GM19193 (cell line): ENCODE measurements at regions not wholly inside any gene's neighbourhood (a gene's known extent, or its start where the extent isn't known, plus 50 kb on each side); places are given as distances from the start of the nearest gene placed in this dataset.

Experiments
- POLR2A ChIP-seq: IDR thresholded peaks from 4 replicates; pipeline ENCODE4 v1.6.1; 2011; ENCODE audit not compliant: insufficient read depth, insufficient read length; ENCODE audit errors: extremely low read depth

- TF ChIP-seq POLR2A: no peak
These were observed 1285.1 kb downstream of the XPNPEP1 start for GRCh38 chr10:108638225-108638624.

DNA sequence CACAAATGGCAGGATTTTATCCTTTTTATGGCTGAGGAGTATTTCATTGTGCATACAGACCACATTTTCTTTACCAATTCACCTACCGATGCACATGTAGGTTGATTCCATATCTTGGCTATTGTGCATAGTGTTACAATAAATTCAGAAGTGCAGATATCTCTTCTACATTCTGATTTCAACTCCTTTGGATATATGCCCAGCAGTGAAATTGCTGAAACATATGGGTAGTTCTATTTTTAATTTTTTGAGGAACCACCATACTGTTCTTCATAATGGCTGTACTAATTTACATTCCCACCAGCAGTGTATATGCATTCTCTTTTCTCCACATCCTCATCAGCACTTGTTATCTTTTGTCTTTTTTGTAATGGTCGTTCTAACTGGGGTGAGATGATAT lies 1290.3 kb downstream of the XPNPEP1 start:
- TF ChIP-seq POLR2A: no peak

- TF ChIP-seq POLR2A: no peak
These were observed 1291.2 kb downstream of the XPNPEP1 start for GRCh38 chr10:108632144-108632543.

- TF ChIP-seq POLR2A: no peak
These were observed 1292.0 kb downstream of the XPNPEP1 start for GRCh38 chr10:108631332-108631731.

DNA sequence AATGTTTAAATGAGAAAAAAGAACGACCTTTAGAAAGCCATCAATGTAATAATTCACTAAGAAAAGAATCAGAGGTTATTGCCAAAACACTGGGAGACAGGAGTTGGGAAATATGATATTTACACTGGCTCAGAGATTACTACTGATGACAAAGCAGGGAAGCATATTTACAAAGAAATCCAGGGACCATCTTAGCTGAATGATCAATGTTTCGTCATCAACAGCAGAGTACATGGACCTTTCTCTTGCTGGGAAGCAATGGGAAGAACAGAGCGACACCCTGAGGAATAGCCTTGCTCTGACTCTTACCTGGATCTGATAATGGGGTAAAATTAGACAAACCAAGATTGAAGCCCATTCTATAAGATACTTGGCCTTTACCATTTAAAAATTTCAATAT lies 1293.5 kb downstream of the XPNPEP1 start:
- TF ChIP-seq POLR2A: no peak

DNA sequence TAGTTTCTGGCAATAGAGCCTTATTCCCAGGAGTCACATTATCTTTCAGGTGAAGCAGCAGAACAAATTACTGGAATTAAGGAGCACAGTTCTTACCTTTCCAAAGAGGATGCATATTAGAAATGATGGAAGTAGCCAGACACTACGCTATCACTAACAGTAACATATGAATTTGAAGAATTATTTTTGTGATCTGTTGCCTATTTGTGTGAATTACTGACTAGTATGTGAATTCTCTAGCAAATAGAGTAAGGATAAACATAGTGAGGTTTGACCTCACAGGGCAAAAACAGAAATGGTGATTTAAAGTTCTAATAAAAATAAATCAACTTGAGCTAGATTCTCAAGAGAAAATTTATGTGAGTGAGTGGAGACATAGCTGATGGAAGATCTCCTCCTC lies 1299.3 kb downstream of the XPNPEP1 start:
- no peak for TF ChIP-seq POLR2A

DNA sequence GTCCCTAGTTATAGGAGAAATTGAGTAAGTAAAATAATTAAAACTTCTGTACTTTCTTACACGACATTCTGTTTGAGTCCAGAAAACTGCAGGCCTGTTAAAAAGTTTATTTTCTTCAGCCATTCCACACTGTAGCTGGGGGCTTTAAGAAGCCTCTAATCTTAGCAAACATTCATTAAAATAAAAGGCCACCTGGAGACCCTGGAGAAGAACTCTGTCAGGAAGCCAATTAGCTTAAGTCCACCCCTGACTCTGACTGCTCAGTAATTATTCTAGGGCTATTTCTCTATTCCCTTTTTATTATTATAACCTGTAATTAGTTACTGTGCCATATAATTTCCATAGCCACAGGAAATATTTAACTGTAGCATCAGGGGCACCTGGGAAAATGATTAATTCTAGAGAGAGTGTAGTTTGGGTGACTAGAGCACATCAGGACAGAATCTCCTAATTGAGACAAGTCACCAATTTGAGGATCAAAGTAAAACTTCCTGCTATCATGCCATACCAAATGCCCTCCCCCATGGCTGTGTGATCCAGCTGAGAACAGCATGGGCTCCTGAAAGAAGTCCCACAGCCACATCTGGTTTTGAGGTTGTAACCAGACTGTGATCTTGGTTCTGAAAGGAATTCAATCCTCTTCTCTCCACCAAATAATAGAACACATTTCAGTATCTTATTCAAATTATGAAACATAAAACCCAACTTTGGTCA lies 1302.3 kb downstream of the XPNPEP1 start:
- TF ChIP-seq POLR2A: no peak

- TF ChIP-seq POLR2A: no peak
These were observed 1306.6 kb downstream of the XPNPEP1 start for GRCh38 chr10:108616559-108617285.

GRCh38 chr10:108615576-108616320 lies 1307.6 kb downstream of the XPNPEP1 start:
- TF ChIP-seq POLR2A: no peak

DNA sequence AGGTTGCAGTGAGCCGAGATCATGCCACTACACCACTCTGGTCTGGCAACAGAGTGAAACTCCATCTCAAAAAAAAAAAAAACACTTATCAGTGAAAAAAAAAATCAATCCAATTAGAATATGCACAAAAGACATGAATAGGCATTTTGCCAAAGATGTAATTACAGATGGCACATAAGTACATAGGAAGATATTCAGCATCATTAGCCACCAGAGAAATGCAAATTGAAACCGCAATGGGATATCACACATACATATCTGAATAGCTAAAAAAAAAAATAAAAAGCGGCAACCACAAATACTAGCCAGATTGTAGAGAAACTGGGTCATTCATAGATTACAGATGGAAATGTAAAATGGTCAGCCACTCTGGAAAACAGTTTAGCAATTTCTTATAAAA lies 1310.8 kb downstream of the XPNPEP1 start:
- no peak for TF ChIP-seq POLR2A

DNA sequence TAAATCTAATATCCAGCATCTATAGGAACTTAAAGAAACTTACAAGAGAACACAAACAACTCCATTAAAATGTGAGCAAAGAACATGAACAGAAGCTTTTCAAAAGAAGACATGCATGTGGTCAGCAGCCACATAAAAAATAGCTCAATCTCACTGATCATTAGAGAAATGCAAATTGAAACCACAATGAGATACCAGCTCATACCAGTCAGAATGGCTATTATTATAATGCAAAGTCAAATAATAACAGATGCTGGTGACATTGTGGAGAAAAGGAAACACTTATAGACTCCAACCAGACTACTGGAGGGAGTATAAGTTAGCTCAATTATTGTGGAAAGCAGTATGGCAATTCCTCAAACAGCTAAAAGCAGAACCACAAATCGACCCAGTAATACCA lies 1314.5 kb downstream of the XPNPEP1 start:
- no peak for TF ChIP-seq POLR2A

DNA sequence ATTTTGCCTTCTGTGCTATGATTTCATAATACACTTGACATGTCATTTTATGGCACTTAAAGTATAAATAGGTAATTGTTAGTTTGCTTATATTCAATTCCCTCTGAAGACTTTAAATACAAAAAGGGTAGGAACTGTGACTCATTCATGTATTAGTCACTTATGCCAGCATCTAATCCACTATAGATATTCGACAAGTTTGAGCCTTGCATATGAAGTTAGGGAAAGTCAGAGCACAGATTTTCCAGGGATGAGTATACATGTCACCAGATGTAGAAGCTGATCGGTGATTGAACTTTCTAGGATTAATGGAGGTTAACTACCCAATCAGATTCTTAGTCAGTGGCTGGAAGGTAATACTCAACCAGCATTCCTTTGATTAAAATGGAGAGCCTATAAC lies 1321.5 kb downstream of the XPNPEP1 start:
- no peak for TF ChIP-seq POLR2A

- peak; percentile 50 for TF ChIP-seq POLR2A
These were observed 1324.0 kb downstream of the XPNPEP1 start for GRCh38 chr10:108599317-108599716.

- no peak for TF ChIP-seq POLR2A
These were observed 1324.5 kb downstream of the XPNPEP1 start for GRCh38 chr10:108598831-108599230.

- no peak for TF ChIP-seq POLR2A
These were observed 1325.0 kb downstream of the XPNPEP1 start for GRCh38 chr10:108598320-108598695.
